ENCODE measurements at regions not wholly inside any gene's neighbourhood (a gene's known extent, or its start where the extent isn't known, plus 50 kb on each side); places are given as distances from the start of the nearest gene placed in this dataset.

DNA sequence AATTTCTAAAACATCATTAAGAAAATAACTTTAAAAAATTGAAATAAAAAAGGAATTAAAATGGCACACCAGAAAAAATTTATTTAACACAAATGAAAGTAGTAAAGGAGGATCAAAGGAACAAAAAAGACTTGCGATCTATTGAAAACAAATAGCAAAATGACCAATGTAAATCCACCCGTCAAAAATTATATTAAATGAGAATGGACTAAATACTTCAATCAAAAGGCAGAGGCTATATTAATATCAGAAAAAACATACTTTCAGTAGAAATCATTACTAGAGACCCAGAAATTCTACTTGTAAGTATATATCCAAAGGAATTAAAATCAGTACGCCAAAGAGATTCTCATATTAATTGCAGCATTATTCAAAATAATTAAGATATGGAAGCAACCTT lies 293.1 kb upstream of the SOX4 start:
- TF ChIP-seq, protein P1, sequence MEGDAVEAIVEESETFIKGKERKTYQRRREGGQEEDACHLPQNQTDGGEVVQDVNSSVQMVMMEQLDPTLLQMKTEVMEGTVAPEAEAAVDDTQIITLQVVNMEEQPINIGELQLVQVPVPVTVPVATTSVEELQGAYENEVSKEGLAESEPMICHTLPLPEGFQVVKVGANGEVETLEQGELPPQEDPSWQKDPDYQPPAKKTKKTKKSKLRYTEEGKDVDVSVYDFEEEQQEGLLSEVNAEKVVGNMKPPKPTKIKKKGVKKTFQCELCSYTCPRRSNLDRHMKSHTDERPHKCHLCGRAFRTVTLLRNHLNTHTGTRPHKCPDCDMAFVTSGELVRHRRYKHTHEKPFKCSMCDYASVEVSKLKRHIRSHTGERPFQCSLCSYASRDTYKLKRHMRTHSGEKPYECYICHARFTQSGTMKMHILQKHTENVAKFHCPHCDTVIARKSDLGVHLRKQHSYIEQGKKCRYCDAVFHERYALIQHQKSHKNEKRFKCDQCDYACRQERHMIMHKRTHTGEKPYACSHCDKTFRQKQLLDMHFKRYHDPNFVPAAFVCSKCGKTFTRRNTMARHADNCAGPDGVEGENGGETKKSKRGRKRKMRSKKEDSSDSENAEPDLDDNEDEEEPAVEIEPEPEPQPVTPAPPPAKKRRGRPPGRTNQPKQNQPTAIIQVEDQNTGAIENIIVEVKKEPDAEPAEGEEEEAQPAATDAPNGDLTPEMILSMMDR (IDR thresholded peaks at IDR 0.05), result no peak
- TF ChIP-seq POLR2AphosphoS5 (IDR thresholded peaks at IDR 0.05), result no peak
